Lung (tissue), 11 donors: ENCODE measurements at regions not wholly inside any gene's neighbourhood (a gene's known extent, or its start where the extent isn't known, plus 50 kb on each side); places are given as distances from the start of the nearest gene placed in this dataset.

Experiments used
- ATAC-seq: fragments of 200-7000 bp; cut with Tn5 transposase; one replicate; pipeline ENCODE4 v1.9.1; 2020; ENCODE audit warnings: moderate number of reproducible peaks; ENCODE audit not compliant: insufficient read depth, low FRiP score
- DNase-seq, 3 donors: peaks; one replicate each; pipeline ENCODE4 v3.0.0-alpha.2; 2013 to 2017
- H3K27ac ChIP-seq, 2 donors: one replicate each; pipeline ENCODE4 v1.5.1; 2013; ENCODE audit warnings: mild to moderate bottlenecking in 2 of 2, moderate library complexity in 2 of 2, control low read depth in 1 of 2, inconsistent platforms in 1 of 2, low read depth in 1 of 2, low read length in 1 of 2
- H3K27me3 ChIP-seq, 3 donors: one replicate each; pipeline ENCODE4 v1.5.1; 2013; ENCODE audit warnings: low read length in 2 of 3; ENCODE audit not compliant: control insufficient read depth in 3 of 3, insufficient read depth in 3 of 3
- H3K36me3 ChIP-seq, 4 donors: one replicate each; pipeline ENCODE4 v1.5.1; 2013; ENCODE audit warnings: low read length in 4 of 4, mild to moderate bottlenecking in 1 of 4, moderate library complexity in 1 of 4; ENCODE audit not compliant: control insufficient read depth in 4 of 4, insufficient read depth in 4 of 4
- H3K4me1 ChIP-seq, 5 donors: one replicate each; pipeline ENCODE4 v1.5.1; 2013; ENCODE audit warnings: low read length in 5 of 5, mild to moderate bottlenecking in 2 of 5, moderate library complexity in 1 of 5; ENCODE audit not compliant: control insufficient read depth in 5 of 5, insufficient read depth in 5 of 5
- H3K4me3 ChIP-seq: one replicate; pipeline ENCODE4 v1.5.1; 2013; ENCODE audit warnings: mild to moderate bottlenecking, control low read depth, moderate library complexity
- H3K9ac ChIP-seq, 2 donors: one replicate each; pipeline ENCODE4 v1.5.1; 2013; ENCODE audit warnings: low read length in 2 of 2, control low read depth in 1 of 2; ENCODE audit not compliant: insufficient read depth in 1 of 2
- H3K9me3 ChIP-seq, 4 donors: one replicate each; pipeline ENCODE4 v1.5.1; 2013; ENCODE audit warnings: low read length in 3 of 4, mild to moderate bottlenecking in 1 of 4, moderate library complexity in 1 of 4; ENCODE audit not compliant: control insufficient read depth in 4 of 4, insufficient read depth in 3 of 4
- WGBS, 2 donors: extraction: QIAGEN DNeasy Blood & Tissue Kit; methylation state at CpG; one replicate each; pipeline ENCODE4 v1.1.7; 2013; 5-methylcytosine and 5-hydroxymethylcytosine counted together
- TF ChIP-seq, protein P1 (sequence below): IDR thresholded peaks from 2 replicates; pipeline ENCODE4 v1.5.1; 2012; ENCODE audit warnings: mild to moderate bottlenecking; ENCODE audit errors: control extremely low read depth, extremely low read depth
- donor health status: control.
- donor health status: control.
- donor health status: Bipolar disorder and iron deficiency.
- donor health status: healthy.
- donor health status: DM: yes; HTN: yes; CAD: no.

DNA sequence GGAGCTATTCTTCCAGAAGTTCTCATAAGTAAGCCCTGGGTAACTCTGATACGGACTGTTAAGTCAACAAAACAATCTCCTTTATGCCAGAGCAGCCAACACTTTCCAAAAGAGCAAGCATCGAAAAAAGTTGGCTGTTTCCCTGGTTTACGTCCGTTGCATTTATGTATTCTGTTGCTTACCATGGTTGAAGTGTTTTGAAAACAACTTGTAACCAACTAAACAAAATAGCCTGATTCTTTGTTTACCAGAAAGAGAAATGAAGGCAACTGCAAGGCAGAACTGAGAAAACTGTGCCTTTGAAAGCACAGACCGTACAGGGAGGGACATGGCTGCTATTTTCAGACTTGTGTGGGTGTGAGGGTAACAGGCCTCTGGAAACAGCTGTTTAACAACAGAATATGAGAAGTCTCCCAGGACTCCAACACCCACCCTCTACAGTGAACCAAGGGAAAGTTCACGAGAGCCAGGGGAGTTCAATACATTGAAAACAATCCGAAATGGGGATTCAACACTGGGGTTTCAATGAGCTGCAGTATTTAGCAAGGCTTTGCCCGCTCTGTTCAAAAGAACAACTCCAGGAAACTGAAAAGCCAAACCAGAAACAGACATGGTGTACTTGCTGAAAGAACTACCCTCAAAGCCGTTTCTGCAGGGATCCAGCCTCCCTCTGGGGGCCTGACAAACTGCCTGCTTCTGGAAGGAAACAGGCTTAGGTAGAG lies 95.8 kb upstream of the EGFL6 start:
- Histone ChIP-seq H3K27me3 (peaks cover 0 to 45% (median 19%) of the 10 kb centered on the region in 3 donors), H3K27ac (peak overlapping the region; percentile 26 to 56), H3K4me3 (no peak overlapping the region), H3K36me3 (no peaks in the 10 kb centered on the region), H3K9ac (no peak overlapping the region), H3K9me3 (peaks cover 0 to 2% (median 0%) of the 10 kb centered on the region in 4 donors), H3K4me1 (peaks cover 0 to 5% (median 0%) of the 10 kb centered on the region in 5 donors)
- peak in 2 of 3 donors; percentile 72 to 74 for DNase-seq
- 60 to 64% methylated on average over 9 of the region's 9 CpGs for WGBS, 2 donors
- TF ChIP-seq, protein P1, sequence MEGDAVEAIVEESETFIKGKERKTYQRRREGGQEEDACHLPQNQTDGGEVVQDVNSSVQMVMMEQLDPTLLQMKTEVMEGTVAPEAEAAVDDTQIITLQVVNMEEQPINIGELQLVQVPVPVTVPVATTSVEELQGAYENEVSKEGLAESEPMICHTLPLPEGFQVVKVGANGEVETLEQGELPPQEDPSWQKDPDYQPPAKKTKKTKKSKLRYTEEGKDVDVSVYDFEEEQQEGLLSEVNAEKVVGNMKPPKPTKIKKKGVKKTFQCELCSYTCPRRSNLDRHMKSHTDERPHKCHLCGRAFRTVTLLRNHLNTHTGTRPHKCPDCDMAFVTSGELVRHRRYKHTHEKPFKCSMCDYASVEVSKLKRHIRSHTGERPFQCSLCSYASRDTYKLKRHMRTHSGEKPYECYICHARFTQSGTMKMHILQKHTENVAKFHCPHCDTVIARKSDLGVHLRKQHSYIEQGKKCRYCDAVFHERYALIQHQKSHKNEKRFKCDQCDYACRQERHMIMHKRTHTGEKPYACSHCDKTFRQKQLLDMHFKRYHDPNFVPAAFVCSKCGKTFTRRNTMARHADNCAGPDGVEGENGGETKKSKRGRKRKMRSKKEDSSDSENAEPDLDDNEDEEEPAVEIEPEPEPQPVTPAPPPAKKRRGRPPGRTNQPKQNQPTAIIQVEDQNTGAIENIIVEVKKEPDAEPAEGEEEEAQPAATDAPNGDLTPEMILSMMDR = no peak
- no peak for ATAC-seq

- H3K36me3 ChIP-seq = no peaks in the 10 kb centered on the region
- peaks cover 0 to 5% (median 0%) of the 10 kb centered on the region in 5 donors for H3K4me1 ChIP-seq
- peak overlapping the region in 1 of 2 donors; percentile 9 for H3K27ac ChIP-seq
- H3K9ac ChIP-seq = no peak overlapping the region
- WGBS, 2 donors = 56 to 83% methylated on average over 5 of the region's 5 CpGs
- H3K27me3 ChIP-seq = peaks cover 0 to 47% (median 22%) of the 10 kb centered on the region in 3 donors
- ATAC-seq (no peak), DNase-seq (no peak)
- no peaks in the 10 kb centered on the region for H3K9me3 ChIP-seq
- TF ChIP-seq, protein P1 = no peak
- H3K4me3 ChIP-seq = no peak overlapping the region
Measured at GRCh38 chrX:13472975-13473374, 96.4 kb upstream of the EGFL6 start.

DNA sequence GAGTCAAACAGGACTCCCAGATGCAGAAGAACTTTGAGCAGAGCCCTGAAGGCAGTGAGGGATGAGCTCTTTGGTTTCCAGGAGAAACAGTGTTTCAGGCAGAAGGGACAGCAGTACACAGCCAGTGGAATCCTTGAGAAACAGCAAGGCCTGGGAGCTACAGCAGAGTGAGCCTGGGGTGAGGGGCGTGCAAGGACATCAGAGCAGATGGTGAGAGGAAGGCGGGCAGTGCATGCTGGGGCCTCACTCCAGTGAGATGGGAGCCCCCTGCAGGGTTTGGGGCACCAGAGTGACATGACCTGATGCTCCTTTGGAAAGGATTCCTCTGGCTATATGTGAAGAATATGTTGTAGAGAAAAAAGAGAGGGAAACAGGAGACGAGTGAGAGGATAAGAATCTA lies 98.1 kb upstream of the EGFL6 start:
- no peak for ATAC-seq
- Histone ChIP-seq H3K9me3 (no peaks in the 10 kb centered on the region), H3K4me3 (no peak overlapping the region), H3K27ac (no peak overlapping the region), H3K27me3 (peaks cover 0 to 41% (median 22%) of the 10 kb centered on the region in 3 donors), H3K9ac (no peak overlapping the region), H3K36me3 (no peaks in the 10 kb centered on the region), H3K4me1 (peaks cover 0 to 5% (median 0%) of the 10 kb centered on the region in 5 donors)
- 70 to 93% methylated on average over 3 of the region's 3 CpGs for WGBS, 2 donors
- TF ChIP-seq, protein P1 = no peak
- DNase-seq = no peak

GRCh38 chrX:13470685-13470977 lies 98.8 kb upstream of the EGFL6 start:
- WGBS, 2 donors = 86 to 95% methylated on average over 3 of the region's 3 CpGs
- no peak overlapping the region for H3K27ac ChIP-seq
- H3K9ac ChIP-seq = no peak overlapping the region
- no peaks in the 10 kb centered on the region for H3K9me3 ChIP-seq
- TF ChIP-seq, protein P1 = no peak
- no peaks in the 10 kb centered on the region for H3K36me3 ChIP-seq
- H3K4me3 ChIP-seq = no peak overlapping the region
- H3K4me1 ChIP-seq = peaks cover 0 to 5% (median 0%) of the 10 kb centered on the region in 5 donors
- ATAC-seq (no peak), DNase-seq (no peak)
- H3K27me3 ChIP-seq = peaks cover 0 to 35% (median 22%) of the 10 kb centered on the region in 3 donors
